A673 (cell line): ENCODE measurements at regions not wholly inside any gene's neighbourhood (a gene's known extent, or its start where the extent isn't known, plus 50 kb on each side); places are given as distances from the start of the nearest gene placed in this dataset.

Experiments
- BruUV-seq: library from RNA; stranded (reverse); fragments of 400-500 nt; replicated peaks from 2 replicates; lab custom pipeline; 2021; lab: Mats Ljungman, UMichigan
- CTCF ChIA-PET: fragments of 300-600 bp; sonication (Branson Sonifier 250); formaldehyde crosslinking; loops from one replicate; lab custom pipeline; 2022; ENCODE audit warnings: antibody characterized with exemption; lab: Charles Lee
- POLR2A ChIA-PET: fragments of 300-600 bp; sonication (Branson Sonifier 250); formaldehyde crosslinking; loops from one replicate; lab custom pipeline; 2022; ENCODE audit warnings: antibody characterized with exemption; ENCODE audit not compliant: low non-redundant PET; lab: Charles Lee
- DNase-seq: peaks from one replicate; pipeline ENCODE4 v3.0.0-alpha.2; 2015; ENCODE audit warnings: low spot score
- H3K27ac ChIP-seq: fragments of 200-600 bp; sonication (generic); 2 replicates; pipeline ENCODE4 v1.5.1; 2016; ENCODE audit warnings: mixed run types, low read depth, mild to moderate bottlenecking, mixed read lengths, antibody characterized with exemption, low read length; ENCODE audit not compliant: poor library complexity, severe bottlenecking
- H3K27me3 ChIP-seq: fragments of 200-600 bp; sonication (generic); replicated peaks from 2 replicates; pipeline ENCODE4 v1.6.1; 2017; ENCODE audit warnings: mixed run types, low read depth, mild to moderate bottlenecking, mixed read lengths, antibody characterized with exemption, low read length; ENCODE audit not compliant: insufficient read depth, poor library complexity
- H3K36me3 ChIP-seq: fragments of 200-600 bp; sonication (generic); 2 replicates; pipeline ENCODE4 v1.6.1; 2016; ENCODE audit warnings: mixed run types, mild to moderate bottlenecking, mixed read lengths, antibody characterized with exemption, low read length; ENCODE audit not compliant: insufficient read depth, poor library complexity, severe bottlenecking
- H3K4me1 ChIP-seq: fragments of 200-600 bp; sonication (generic); 2 replicates; pipeline ENCODE4 v1.6.1; 2017; ENCODE audit warnings: mixed run types, mild to moderate bottlenecking, mixed read lengths, antibody characterized with exemption, low read length; ENCODE audit not compliant: insufficient read depth, poor library complexity, severe bottlenecking
- H3K4me3 ChIP-seq: fragments of 200-600 bp; sonication (generic); 2 replicates; pipeline ENCODE4 v1.5.1; 2016; ENCODE audit warnings: low read depth, mixed run types, mild to moderate bottlenecking, mixed read lengths, low read length; ENCODE audit not compliant: poor library complexity, severe bottlenecking
- H3K9me3 ChIP-seq: fragments of 200-600 bp; sonication (generic); 2 replicates; pipeline ENCODE4 v1.6.1; 2016; ENCODE audit warnings: mixed run types, low read depth, mild to moderate bottlenecking, mixed read lengths, antibody characterized with exemption, low read length; ENCODE audit not compliant: poor library complexity, severe bottlenecking
- CTCF ChIP-seq: fragments of 300-800, 200-600 bp; sonication (generic); conservative IDR thresholded peaks from 2 replicates; pipeline ENCODE4 v1.5.1; 2017; ENCODE audit warnings: low read depth, mild to moderate bottlenecking, antibody characterized with exemption, low read length, moderate library complexity, mixed read lengths
- EZH2 ChIP-seq: fragments of 200-600 bp; sonication (generic); IDR thresholded peaks from 2 replicates; pipeline ENCODE4 v1.6.1; 2017; ENCODE audit warnings: borderline replicate concordance, low read depth, mild to moderate bottlenecking, mixed read lengths, antibody characterized with exemption, low read length; ENCODE audit not compliant: poor library complexity, severe bottlenecking
- intact Hi-C: fragments of 100-400 bp; cut with micrococcal nuclease; formaldehyde crosslinking; loops from one replicate; pipeline ENCODE4 v1.10.0; 2022; ENCODE audit not compliant: unreplicated experiment

GRCh38 chr20:51228763-51229162 lies 205.9 kb upstream of the KCNG1 start:
- no TSS peak for BruUV-seq
- TF ChIP-seq CTCF (no peak), EZH2 (no peak)
- CTCF ChIA-PET, result no interaction called here

GRCh38 chr20:51227744-51228143 lies 204.8 kb upstream of the KCNG1 start:
- no peaks in the 10 kb centered on the region for H3K36me3 ChIP-seq
- no peak for TF ChIP-seq EZH2
- no peak for TF ChIP-seq CTCF

More at GRCh38 chr20:51228763-51229162, 205.9 kb upstream of the KCNG1 start:
- no peak overlapping the region for H3K4me3 ChIP-seq
- DNase-seq, result no peak
- no peaks in the 10 kb centered on the region for H3K4me1 ChIP-seq
- no peaks in the 10 kb centered on the region for H3K9me3 ChIP-seq
- H3K36me3 ChIP-seq, result no peaks in the 10 kb centered on the region
- no peak overlapping the region for H3K27ac ChIP-seq
- POLR2A ChIA-PET, result no interaction called here
- intact Hi-C loops, result no loop called here
- peaks cover 8% of the 10 kb centered on the region for H3K27me3 ChIP-seq

GRCh38 chr20:51223183-51223720 lies 200.3 kb upstream of the KCNG1 start:
- ChIA-PET CTCF (no interaction called here), POLR2A (no interaction called here)
- Histone ChIP-seq H3K4me3 (no peak overlapping the region), H3K9me3 (no peaks in the 10 kb centered on the region), H3K27ac (no peak overlapping the region), H3K27me3 (no peaks in the 10 kb centered on the region), H3K36me3 (no peaks in the 10 kb centered on the region), H3K4me1 (peaks cover 5% of the 10 kb centered on the region)
- no peak for DNase-seq
- intact Hi-C loops, result loop anchor here (5.0 kb wide), 1 partner anchor 84 kb away; no protein-coding TSS in a partner anchor
- BruUV-seq, result no TSS peak
- TF ChIP-seq CTCF, result no peak
- TF ChIP-seq EZH2, result no peak

More at GRCh38 chr20:51227744-51228143, 204.8 kb upstream of the KCNG1 start:
- Histone ChIP-seq H3K9me3 (no peaks in the 10 kb centered on the region), H3K27ac (no peak overlapping the region), H3K4me1 (no peaks in the 10 kb centered on the region), H3K27me3 (peaks cover 8% of the 10 kb centered on the region), H3K4me3 (no peak overlapping the region)
- intact Hi-C loops, result no loop called here
- no TSS peak for BruUV-seq
- no peak for DNase-seq
- POLR2A ChIA-PET, result no interaction called here
- CTCF ChIA-PET, result no interaction called here
